ENCODE measurements at regions not wholly inside any gene's neighbourhood (a gene's known extent, or its start where the extent isn't known, plus 50 kb on each side); places are given as distances from the start of the nearest gene placed in this dataset.

- Histone ChIP-seq H4K8ac (ENCODE audit: low read length) (no peak overlapping the region), H3K36me3 (ENCODE audit: control insufficient read depth in 1 of 2, insufficient read depth in 2 of 2, low read depth in 1 of 2, low read length in 2 of 2) (no peaks in the 10 kb centered on the region), H4K91ac (ENCODE audit: low read length) (no peak overlapping the region), H3K14ac (ENCODE audit: low read length in 2 of 2) (no peak overlapping the region), H3K9me3 (ENCODE audit: control insufficient read depth, low read length) (no peaks in the 10 kb centered on the region), H3K23ac (ENCODE audit: low read length in 2 of 2) (no peak overlapping the region), H3K4me1 (ENCODE audit: control insufficient read depth, insufficient read depth, low read depth, low read length) (no peaks in the 10 kb centered on the region), H3K4me3 (ENCODE audit: insufficient read depth in 1 of 2, low read depth in 1 of 2, low read length in 2 of 2) (no peak overlapping the region), H3K18ac (ENCODE audit: low read depth in 1 of 2, low read length in 2 of 2) (no peak overlapping the region), H2AFZ (ENCODE audit: low read depth, low read length) (no peak overlapping the region), H3K9ac (ENCODE audit: low read length) (no peak overlapping the region), H3K4me2 (ENCODE audit: low read length, poor library complexity, severe bottlenecking) (no peak overlapping the region), H3K27ac (ENCODE audit: low read length, poor library complexity, severe bottlenecking) (no peak overlapping the region), H2BK12ac (ENCODE audit: low read length in 2 of 2) (no peak overlapping the region), H3K79me1 (replicated peaks; ENCODE audit: low read length, poor library complexity, severe bottlenecking) (no peaks in the 10 kb centered on the region), H2BK120ac (ENCODE audit: low read depth, low read length) (no peak overlapping the region), H3K4ac (ENCODE audit: low read depth in 1 of 2, low read length in 2 of 2) (no peak overlapping the region), H2BK15ac (ENCODE audit: low read depth, poor library complexity, severe bottlenecking) (no peak overlapping the region), H2BK5ac (ENCODE audit: low read depth, low read length, poor library complexity, severe bottlenecking) (no peak overlapping the region), H2AK5ac (ENCODE audit: low read length, severe bottlenecking) (no peak overlapping the region), H3K27me3 (ENCODE audit: control insufficient read depth in 1 of 2, insufficient read depth in 1 of 2, low read length in 2 of 2) (peaks cover 0 to 15% of the 10 kb centered on the region in 2 experiments)
- WGBS = 40% methylated on average over 1 of the region's 3 CpGs
- DNase-seq = no peak
Measured at GRCh38 chrX:131595120-131595519, 51.2 kb downstream of the OR13H1 start.

- Histone ChIP-seq H3K18ac (ENCODE audit: low read depth in 1 of 2, low read length in 2 of 2) (no peak overlapping the region), H4K91ac (ENCODE audit: low read length) (no peak overlapping the region), H4K8ac (ENCODE audit: low read length) (no peak overlapping the region), H3K9me3 (ENCODE audit: control insufficient read depth, low read length) (no peaks in the 10 kb centered on the region), H3K4me3 (ENCODE audit: insufficient read depth in 1 of 2, low read depth in 1 of 2, low read length in 2 of 2) (no peak overlapping the region), H2AK5ac (ENCODE audit: low read length, severe bottlenecking) (no peak overlapping the region), H3K36me3 (ENCODE audit: control insufficient read depth in 1 of 2, insufficient read depth in 2 of 2, low read depth in 1 of 2, low read length in 2 of 2) (no peaks in the 10 kb centered on the region), H2BK12ac (ENCODE audit: low read length in 2 of 2) (no peak overlapping the region), H3K23ac (ENCODE audit: low read length in 2 of 2) (no peak overlapping the region), H3K4me1 (ENCODE audit: control insufficient read depth, insufficient read depth, low read depth, low read length) (no peaks in the 10 kb centered on the region), H3K4me2 (ENCODE audit: low read length, poor library complexity, severe bottlenecking) (no peak overlapping the region), H2AFZ (ENCODE audit: low read depth, low read length) (no peak overlapping the region), H3K79me1 (replicated peaks; ENCODE audit: low read length, poor library complexity, severe bottlenecking) (no peaks in the 10 kb centered on the region), H2BK120ac (ENCODE audit: low read depth, low read length) (no peak overlapping the region), H3K27ac (ENCODE audit: low read length, poor library complexity, severe bottlenecking) (no peak overlapping the region), H3K9ac (ENCODE audit: low read length) (no peak overlapping the region), H3K27me3 (ENCODE audit: control insufficient read depth in 1 of 2, insufficient read depth in 1 of 2, low read length in 2 of 2) (peaks cover 0 to 27% of the 10 kb centered on the region in 2 experiments), H2BK5ac (ENCODE audit: low read depth, low read length, poor library complexity, severe bottlenecking) (no peak overlapping the region), H3K14ac (ENCODE audit: low read length in 2 of 2) (no peak overlapping the region), H3K4ac (ENCODE audit: low read depth in 1 of 2, low read length in 2 of 2) (no peak overlapping the region), H2BK15ac (ENCODE audit: low read depth, poor library complexity, severe bottlenecking) (no peak overlapping the region)
- DNase-seq = peak; percentile 18
- 89% methylated on average over 2 of the region's 2 CpGs for WGBS
Measured at GRCh38 chrX:131607792-131608369, 64.0 kb downstream of the OR13H1 start.

DNA sequence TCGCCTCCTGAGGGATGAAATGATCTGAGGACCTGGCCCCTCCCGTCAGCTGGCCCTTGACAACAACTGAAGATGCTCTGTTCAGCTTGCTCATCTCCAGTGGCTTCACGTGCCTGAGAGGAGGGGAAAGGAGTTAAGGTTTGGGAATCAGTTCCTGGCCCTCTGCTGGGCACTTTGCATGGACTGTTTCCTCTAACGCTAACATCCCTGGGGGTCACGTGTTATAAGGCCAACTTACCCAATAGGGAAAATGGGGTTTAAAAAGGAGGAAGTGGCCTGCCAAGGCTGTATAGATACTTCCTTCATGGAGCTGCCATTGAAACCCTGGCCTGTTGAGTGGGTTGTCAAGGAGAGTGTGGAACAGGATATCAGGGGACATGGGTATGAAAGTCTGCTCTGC lies 65.6 kb downstream of the OR13H1 start:
- Histone ChIP-seq H3K9ac (ENCODE audit: low read length) (no peak overlapping the region), H2BK12ac (ENCODE audit: low read length in 2 of 2) (peak overlapping the region in 1 of 2 experiments; percentile 52), H3K14ac (ENCODE audit: low read length in 2 of 2) (no peak overlapping the region), H3K27me3 (ENCODE audit: control insufficient read depth in 1 of 2, insufficient read depth in 1 of 2, low read length in 2 of 2) (peaks cover 0 to 33% of the 10 kb centered on the region in 2 experiments), H3K4me1 (ENCODE audit: control insufficient read depth, insufficient read depth, low read depth, low read length) (no peaks in the 10 kb centered on the region), H3K18ac (ENCODE audit: low read depth in 1 of 2, low read length in 2 of 2) (peak overlapping the region in 1 of 2 experiments; percentile 12), H3K36me3 (ENCODE audit: control insufficient read depth in 1 of 2, insufficient read depth in 2 of 2, low read depth in 1 of 2, low read length in 2 of 2) (no peaks in the 10 kb centered on the region), H4K8ac (ENCODE audit: low read length) (no peak overlapping the region), H3K4me3 (ENCODE audit: insufficient read depth in 1 of 2, low read depth in 1 of 2, low read length in 2 of 2) (no peak overlapping the region), H3K27ac (ENCODE audit: low read length, poor library complexity, severe bottlenecking) (no peak overlapping the region), H3K79me1 (replicated peaks; ENCODE audit: low read length, poor library complexity, severe bottlenecking) (no peaks in the 10 kb centered on the region), H2BK120ac (ENCODE audit: low read depth, low read length) (no peak overlapping the region), H2BK15ac (ENCODE audit: low read depth, poor library complexity, severe bottlenecking) (no peak overlapping the region), H3K9me3 (ENCODE audit: control insufficient read depth, low read length) (no peaks in the 10 kb centered on the region), H4K91ac (ENCODE audit: low read length) (no peak overlapping the region), H3K4ac (ENCODE audit: low read depth in 1 of 2, low read length in 2 of 2) (no peak overlapping the region), H3K23ac (ENCODE audit: low read length in 2 of 2) (no peak overlapping the region), H3K4me2 (ENCODE audit: low read length, poor library complexity, severe bottlenecking) (no peak overlapping the region), H2BK5ac (ENCODE audit: low read depth, low read length, poor library complexity, severe bottlenecking) (no peak overlapping the region), H2AFZ (ENCODE audit: low read depth, low read length) (no peak overlapping the region), H2AK5ac (ENCODE audit: low read length, severe bottlenecking) (no peak overlapping the region)
- WGBS = 89% methylated on average over 5 of the region's 5 CpGs
- DNase-seq = no peak

GRCh38 chrX:131613260-131613659 lies 69.4 kb downstream of the OR13H1 start:
- peaks cover 0 to 18% of the 10 kb centered on the region in 2 experiments for H3K27me3 ChIP-seq (ENCODE audit: control insufficient read depth in 1 of 2, insufficient read depth in 1 of 2, low read length in 2 of 2)
- H3K18ac ChIP-seq (ENCODE audit: low read depth in 1 of 2, low read length in 2 of 2) = no peak overlapping the region
- no peak overlapping the region for H3K4me3 ChIP-seq (ENCODE audit: insufficient read depth in 1 of 2, low read depth in 1 of 2, low read length in 2 of 2)
- H2AFZ ChIP-seq (ENCODE audit: low read depth, low read length) = no peak overlapping the region
- no peak overlapping the region for H2BK15ac ChIP-seq (ENCODE audit: low read depth, poor library complexity, severe bottlenecking)
- DNase-seq = peak; percentile 8
- no peaks in the 10 kb centered on the region for H3K4me1 ChIP-seq (ENCODE audit: control insufficient read depth, insufficient read depth, low read depth, low read length)
- H3K36me3 ChIP-seq (ENCODE audit: control insufficient read depth in 1 of 2, insufficient read depth in 2 of 2, low read depth in 1 of 2, low read length in 2 of 2) = no peaks in the 10 kb centered on the region
- no peak overlapping the region for H3K14ac ChIP-seq (ENCODE audit: low read length in 2 of 2)
- no peaks in the 10 kb centered on the region for H3K79me1 ChIP-seq (replicated peaks; ENCODE audit: low read length, poor library complexity, severe bottlenecking)
- no peak overlapping the region for H2BK12ac ChIP-seq (ENCODE audit: low read length in 2 of 2)
- H4K8ac ChIP-seq (ENCODE audit: low read length) = no peak overlapping the region
- H3K27ac ChIP-seq (ENCODE audit: low read length, poor library complexity, severe bottlenecking) = no peak overlapping the region
- no peak overlapping the region for H3K9ac ChIP-seq (ENCODE audit: low read length)
- no peak overlapping the region for H3K4ac ChIP-seq (ENCODE audit: low read depth in 1 of 2, low read length in 2 of 2)
- no peak overlapping the region for H2AK5ac ChIP-seq (ENCODE audit: low read length, severe bottlenecking)
- no peak overlapping the region for H3K4me2 ChIP-seq (ENCODE audit: low read length, poor library complexity, severe bottlenecking)
- H3K23ac ChIP-seq (ENCODE audit: low read length in 2 of 2) = no peak overlapping the region
- 52% methylated on average over 2 of the region's 3 CpGs for WGBS
- H2BK5ac ChIP-seq (ENCODE audit: low read depth, low read length, poor library complexity, severe bottlenecking) = no peak overlapping the region
- H4K91ac ChIP-seq (ENCODE audit: low read length) = no peak overlapping the region
- no peaks in the 10 kb centered on the region for H3K9me3 ChIP-seq (ENCODE audit: control insufficient read depth, low read length)
- no peak overlapping the region for H2BK120ac ChIP-seq (ENCODE audit: low read depth, low read length)
